GM12878 (cell line): ENCODE measurements at regions not wholly inside any gene's neighbourhood (a gene's known extent, or its start where the extent isn't known, plus 50 kb on each side); places are given as distances from the start of the nearest gene placed in this dataset.

Experiments used
- CHD4 ChIP-seq: fragments of 200-600 bp; sonication (generic); IDR thresholded peaks from 2 replicates; pipeline ENCODE4 v1.6.1; 2016; ENCODE audit warnings: mild to moderate bottlenecking
- HCFC1 ChIP-seq: fragments of 150-350 bp; IDR thresholded peaks from 2 replicates; pipeline ENCODE4 v1.6.1; 2014; ENCODE audit warnings: low read length
- POLR2AphosphoS5 ChIP-seq: IDR thresholded peaks from 2 replicates; pipeline ENCODE4 v1.6.1; 2011; ENCODE audit warnings: mild to moderate bottlenecking, low read length, inconsistent platforms

- TF ChIP-seq HCFC1: no peak
- no peak for TF ChIP-seq CHD4
- no peak for TF ChIP-seq POLR2AphosphoS5
Observed at GRCh38 chr6:153485072-153485471, 354.0 kb upstream of the RGS17 start.
